ENCODE measurements at regions not wholly inside any gene's neighbourhood (a gene's known extent, or its start where the extent isn't known, plus 50 kb on each side); places are given as distances from the start of the nearest gene placed in this dataset.

DNA sequence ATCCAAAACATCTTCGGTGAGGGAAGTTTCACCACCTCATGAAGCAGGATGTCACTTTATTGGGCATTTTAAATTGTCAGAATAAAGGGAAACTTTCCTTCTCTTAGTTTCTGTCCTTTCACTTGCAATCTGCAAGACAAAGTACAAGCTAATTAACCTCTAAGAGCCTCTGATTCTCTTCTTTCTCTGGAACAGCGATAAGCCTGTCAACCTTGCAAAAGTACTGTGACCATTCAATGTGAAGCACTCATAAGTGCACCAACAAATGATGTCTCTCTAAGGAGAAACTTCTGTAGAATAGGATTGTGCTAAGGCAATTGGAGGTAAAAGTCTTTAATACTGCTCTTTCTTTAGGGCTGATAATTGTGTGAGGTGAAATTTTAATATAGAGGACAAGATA lies 1622.3 kb downstream of the CDH8 start:
- Histone ChIP-seq H3K27ac (ENCODE audit: low read depth in 1 of 2, low read length in 2 of 2) (no peak overlapping the region), H3K9me3 (ENCODE audit: control insufficient read depth in 4 of 4, low read length in 3 of 4) (peaks cover 0 to 1% (median 0%) of the 10 kb centered on the region in 4 donors), H3K27me3 (ENCODE audit: control insufficient read depth in 4 of 4, insufficient read depth in 4 of 4, low read length in 3 of 4) (peaks cover 0 to 2% (median 0%) of the 10 kb centered on the region in 4 donors), H3K36me3 (ENCODE audit: control insufficient read depth in 4 of 4, insufficient read depth in 3 of 4, low read depth in 1 of 4, low read length in 3 of 4) (no peaks in the 10 kb centered on the region), H3K4me3 (ENCODE audit: low read depth in 1 of 3, low read length in 3 of 3) (no peak overlapping the region), H3K9ac (ENCODE audit: low read depth in 1 of 2, low read length in 2 of 2) (no peak overlapping the region), H3K4me1 (ENCODE audit: control insufficient read depth in 4 of 4, insufficient read depth in 4 of 4, low read length in 3 of 4) (no peaks in the 10 kb centered on the region)
- TF ChIP-seq SP1 (IDR thresholded peaks at IDR 0.05) (no peak), FOXA1 (IDR thresholded peaks at IDR 0.05) (no peak), JUND (IDR thresholded peaks at IDR 0.05) (no peak), TAF1 (conservative IDR thresholded peaks at IDR 0.05) (no peak), FOXA2 (IDR thresholded peaks at IDR 0.05) (no peak), YY1 (IDR thresholded peaks at IDR 0.05) (no peak), NR2F2 (IDR thresholded peaks at IDR 0.05) (no peak), RAD21 (IDR thresholded peaks at IDR 0.05) (no peak)
- TF ChIP-seq, protein P1, sequence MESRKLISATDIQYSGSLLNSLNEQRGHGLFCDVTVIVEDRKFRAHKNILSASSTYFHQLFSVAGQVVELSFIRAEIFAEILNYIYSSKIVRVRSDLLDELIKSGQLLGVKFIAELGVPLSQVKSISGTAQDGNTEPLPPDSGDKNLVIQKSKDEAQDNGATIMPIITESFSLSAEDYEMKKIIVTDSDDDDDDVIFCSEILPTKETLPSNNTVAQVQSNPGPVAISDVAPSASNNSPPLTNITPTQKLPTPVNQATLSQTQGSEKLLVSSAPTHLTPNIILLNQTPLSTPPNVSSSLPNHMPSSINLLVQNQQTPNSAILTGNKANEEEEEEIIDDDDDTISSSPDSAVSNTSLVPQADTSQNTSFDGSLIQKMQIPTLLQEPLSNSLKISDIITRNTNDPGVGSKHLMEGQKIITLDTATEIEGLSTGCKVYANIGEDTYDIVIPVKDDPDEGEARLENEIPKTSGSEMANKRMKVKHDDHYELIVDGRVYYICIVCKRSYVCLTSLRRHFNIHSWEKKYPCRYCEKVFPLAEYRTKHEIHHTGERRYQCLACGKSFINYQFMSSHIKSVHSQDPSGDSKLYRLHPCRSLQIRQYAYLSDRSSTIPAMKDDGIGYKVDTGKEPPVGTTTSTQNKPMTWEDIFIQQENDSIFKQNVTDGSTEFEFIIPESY (IDR thresholded peaks at IDR 0.05) = no peak
- TF ChIP-seq, protein P2, sequence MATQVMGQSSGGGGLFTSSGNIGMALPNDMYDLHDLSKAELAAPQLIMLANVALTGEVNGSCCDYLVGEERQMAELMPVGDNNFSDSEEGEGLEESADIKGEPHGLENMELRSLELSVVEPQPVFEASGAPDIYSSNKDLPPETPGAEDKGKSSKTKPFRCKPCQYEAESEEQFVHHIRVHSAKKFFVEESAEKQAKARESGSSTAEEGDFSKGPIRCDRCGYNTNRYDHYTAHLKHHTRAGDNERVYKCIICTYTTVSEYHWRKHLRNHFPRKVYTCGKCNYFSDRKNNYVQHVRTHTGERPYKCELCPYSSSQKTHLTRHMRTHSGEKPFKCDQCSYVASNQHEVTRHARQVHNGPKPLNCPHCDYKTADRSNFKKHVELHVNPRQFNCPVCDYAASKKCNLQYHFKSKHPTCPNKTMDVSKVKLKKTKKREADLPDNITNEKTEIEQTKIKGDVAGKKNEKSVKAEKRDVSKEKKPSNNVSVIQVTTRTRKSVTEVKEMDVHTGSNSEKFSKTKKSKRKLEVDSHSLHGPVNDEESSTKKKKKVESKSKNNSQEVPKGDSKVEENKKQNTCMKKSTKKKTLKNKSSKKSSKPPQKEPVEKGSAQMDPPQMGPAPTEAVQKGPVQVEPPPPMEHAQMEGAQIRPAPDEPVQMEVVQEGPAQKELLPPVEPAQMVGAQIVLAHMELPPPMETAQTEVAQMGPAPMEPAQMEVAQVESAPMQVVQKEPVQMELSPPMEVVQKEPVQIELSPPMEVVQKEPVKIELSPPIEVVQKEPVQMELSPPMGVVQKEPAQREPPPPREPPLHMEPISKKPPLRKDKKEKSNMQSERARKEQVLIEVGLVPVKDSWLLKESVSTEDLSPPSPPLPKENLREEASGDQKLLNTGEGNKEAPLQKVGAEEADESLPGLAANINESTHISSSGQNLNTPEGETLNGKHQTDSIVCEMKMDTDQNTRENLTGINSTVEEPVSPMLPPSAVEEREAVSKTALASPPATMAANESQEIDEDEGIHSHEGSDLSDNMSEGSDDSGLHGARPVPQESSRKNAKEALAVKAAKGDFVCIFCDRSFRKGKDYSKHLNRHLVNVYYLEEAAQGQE (IDR thresholded peaks at IDR 0.05) = no peak
- WGBS = 53% methylated on average over 2 of the region's 2 CpGs
- DNase-seq (ENCODE audit: low spot score) = no peak

DNA sequence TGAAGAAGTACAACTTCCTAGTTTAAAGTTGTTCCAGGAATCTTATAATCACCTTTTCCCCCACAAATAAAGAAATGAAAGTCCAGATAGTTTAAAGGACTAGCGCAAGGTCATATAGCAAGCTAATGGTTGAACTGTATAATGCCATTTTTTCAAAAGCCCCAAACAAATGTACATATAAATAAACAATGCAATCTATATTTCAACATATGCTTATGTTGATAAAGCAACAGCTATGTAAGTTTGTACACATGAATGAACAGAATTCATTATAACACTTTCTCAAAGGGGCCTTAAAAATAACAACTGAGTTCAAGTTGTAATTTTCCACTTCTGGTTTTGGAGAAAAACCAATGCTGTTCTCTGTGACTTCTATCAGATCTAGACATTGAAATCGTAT lies 1628.6 kb downstream of the CDH8 start:
- Histone ChIP-seq H3K27ac (ENCODE audit: low read depth in 1 of 2, low read length in 2 of 2) (no peak overlapping the region), H3K9me3 (ENCODE audit: control insufficient read depth in 4 of 4, low read length in 3 of 4) (peaks cover 0 to 1% (median 0%) of the 10 kb centered on the region in 4 donors), H3K4me3 (ENCODE audit: low read depth in 1 of 3, low read length in 3 of 3) (no peak overlapping the region), H3K9ac (ENCODE audit: low read depth in 1 of 2, low read length in 2 of 2) (no peak overlapping the region), H3K4me1 (ENCODE audit: control insufficient read depth in 4 of 4, insufficient read depth in 4 of 4, low read length in 3 of 4) (no peaks in the 10 kb centered on the region), H3K36me3 (ENCODE audit: control insufficient read depth in 4 of 4, insufficient read depth in 3 of 4, low read depth in 1 of 4, low read length in 3 of 4) (no peaks in the 10 kb centered on the region), H3K27me3 (ENCODE audit: control insufficient read depth in 4 of 4, insufficient read depth in 4 of 4, low read length in 3 of 4) (no peaks in the 10 kb centered on the region)
- no peak for DNase-seq (ENCODE audit: low spot score)
- WGBS = 73% methylated on average over 2 of the region's 2 CpGs
- TF ChIP-seq YY1 (IDR thresholded peaks at IDR 0.05) = no peak
- TF ChIP-seq, protein P3, sequence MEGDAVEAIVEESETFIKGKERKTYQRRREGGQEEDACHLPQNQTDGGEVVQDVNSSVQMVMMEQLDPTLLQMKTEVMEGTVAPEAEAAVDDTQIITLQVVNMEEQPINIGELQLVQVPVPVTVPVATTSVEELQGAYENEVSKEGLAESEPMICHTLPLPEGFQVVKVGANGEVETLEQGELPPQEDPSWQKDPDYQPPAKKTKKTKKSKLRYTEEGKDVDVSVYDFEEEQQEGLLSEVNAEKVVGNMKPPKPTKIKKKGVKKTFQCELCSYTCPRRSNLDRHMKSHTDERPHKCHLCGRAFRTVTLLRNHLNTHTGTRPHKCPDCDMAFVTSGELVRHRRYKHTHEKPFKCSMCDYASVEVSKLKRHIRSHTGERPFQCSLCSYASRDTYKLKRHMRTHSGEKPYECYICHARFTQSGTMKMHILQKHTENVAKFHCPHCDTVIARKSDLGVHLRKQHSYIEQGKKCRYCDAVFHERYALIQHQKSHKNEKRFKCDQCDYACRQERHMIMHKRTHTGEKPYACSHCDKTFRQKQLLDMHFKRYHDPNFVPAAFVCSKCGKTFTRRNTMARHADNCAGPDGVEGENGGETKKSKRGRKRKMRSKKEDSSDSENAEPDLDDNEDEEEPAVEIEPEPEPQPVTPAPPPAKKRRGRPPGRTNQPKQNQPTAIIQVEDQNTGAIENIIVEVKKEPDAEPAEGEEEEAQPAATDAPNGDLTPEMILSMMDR (IDR thresholded peaks at IDR 0.05; ENCODE audit: low read depth, low read length, missing input control) = no peak
- TF ChIP-seq NR2F2 (IDR thresholded peaks at IDR 0.05) = no peak
- TF ChIP-seq, protein P4, sequence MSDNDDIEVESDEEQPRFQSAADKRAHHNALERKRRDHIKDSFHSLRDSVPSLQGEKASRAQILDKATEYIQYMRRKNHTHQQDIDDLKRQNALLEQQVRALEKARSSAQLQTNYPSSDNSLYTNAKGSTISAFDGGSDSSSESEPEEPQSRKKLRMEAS (IDR thresholded peaks at IDR 0.05) = no peak
- no peak for TF ChIP-seq GABPA (IDR thresholded peaks at IDR 0.05 in 1 of 2, conservative IDR thresholded peaks at IDR 0.05 in 1 of 2)
- TF ChIP-seq EGR1 (IDR thresholded peaks at IDR 0.05; ENCODE audit: low read depth in 2 of 2) = no peak
- TF ChIP-seq, protein P5, sequence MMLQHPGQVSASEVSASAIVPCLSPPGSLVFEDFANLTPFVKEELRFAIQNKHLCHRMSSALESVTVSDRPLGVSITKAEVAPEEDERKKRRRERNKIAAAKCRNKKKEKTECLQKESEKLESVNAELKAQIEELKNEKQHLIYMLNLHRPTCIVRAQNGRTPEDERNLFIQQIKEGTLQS (IDR thresholded peaks at IDR 0.05) = no peak
- TF ChIP-seq FOXA1 (IDR thresholded peaks at IDR 0.05) = no peak
- TF ChIP-seq, protein P1 (IDR thresholded peaks at IDR 0.05) = no peak
- TF ChIP-seq, protein P2 (IDR thresholded peaks at IDR 0.05) = no peak
- no peak for TF ChIP-seq JUND (IDR thresholded peaks at IDR 0.05)

Measured in liver (tissue), 8 donors.